ENCODE measurements at regions not wholly inside any gene's neighbourhood (a gene's known extent, or its start where the extent isn't known, plus 50 kb on each side); places are given as distances from the start of the nearest gene placed in this dataset.

- TF ChIP-seq EZH2 (IDR thresholded peaks at IDR 0.05; ENCODE audit: low read depth, unreplicated experiment) (no peak), REST (IDR thresholded peaks at IDR 0.05; ENCODE audit: unreplicated experiment) (no peak), POLR2AphosphoS5 (IDR thresholded peaks at IDR 0.05; ENCODE audit: low read depth) (no peak), NANOG (IDR thresholded peaks at IDR 0.05; ENCODE audit: borderline replicate concordance) (no peak), EZH2phosphoT487 (IDR thresholded peaks at IDR 0.05; ENCODE audit: unreplicated experiment) (no peak), ZNF331 (CRISPR knock-in tag; IDR thresholded peaks at IDR 0.05; ENCODE audit: low read depth) (no peak)
- TF ChIP-seq, protein P1, sequence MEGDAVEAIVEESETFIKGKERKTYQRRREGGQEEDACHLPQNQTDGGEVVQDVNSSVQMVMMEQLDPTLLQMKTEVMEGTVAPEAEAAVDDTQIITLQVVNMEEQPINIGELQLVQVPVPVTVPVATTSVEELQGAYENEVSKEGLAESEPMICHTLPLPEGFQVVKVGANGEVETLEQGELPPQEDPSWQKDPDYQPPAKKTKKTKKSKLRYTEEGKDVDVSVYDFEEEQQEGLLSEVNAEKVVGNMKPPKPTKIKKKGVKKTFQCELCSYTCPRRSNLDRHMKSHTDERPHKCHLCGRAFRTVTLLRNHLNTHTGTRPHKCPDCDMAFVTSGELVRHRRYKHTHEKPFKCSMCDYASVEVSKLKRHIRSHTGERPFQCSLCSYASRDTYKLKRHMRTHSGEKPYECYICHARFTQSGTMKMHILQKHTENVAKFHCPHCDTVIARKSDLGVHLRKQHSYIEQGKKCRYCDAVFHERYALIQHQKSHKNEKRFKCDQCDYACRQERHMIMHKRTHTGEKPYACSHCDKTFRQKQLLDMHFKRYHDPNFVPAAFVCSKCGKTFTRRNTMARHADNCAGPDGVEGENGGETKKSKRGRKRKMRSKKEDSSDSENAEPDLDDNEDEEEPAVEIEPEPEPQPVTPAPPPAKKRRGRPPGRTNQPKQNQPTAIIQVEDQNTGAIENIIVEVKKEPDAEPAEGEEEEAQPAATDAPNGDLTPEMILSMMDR (conservative IDR thresholded peaks at IDR 0.05; ENCODE audit: low read depth in 2 of 2), result no peak
Observed at GRCh38 chr5:108696951-108697715, 50.6 kb upstream of the FER start.

All from GM23338 (cell line).